Keratinocyte (primary cell): ENCODE measurements at regions not wholly inside any gene's neighbourhood (a gene's known extent, or its start where the extent isn't known, plus 50 kb on each side); places are given as distances from the start of the nearest gene placed in this dataset.

Experiments
- DNase-seq: peaks from one replicate; pipeline ENCODE4 v3.0.0-alpha.2; 2011; ENCODE audit warnings: low read depth, missing footprints, low spot score
- FAIRE-seq: peaks from 2 replicates; lab custom pipeline; 2011; peaks lifted over from hg19 to GRCh38; lab: Jason Lieb, UNC
- H2AFZ ChIP-seq: 2 replicates; pipeline ENCODE4 v1.6.0; 2012; ENCODE audit warnings: low read length, control low read depth, inconsistent platforms; ENCODE audit not compliant: control insufficient read depth
- H3K27ac ChIP-seq: 2 replicates; pipeline ENCODE4 v1.5.1; 2011; ENCODE audit warnings: low read length; ENCODE audit not compliant: control insufficient read depth, insufficient read depth
- H3K27me3 ChIP-seq: 3 replicates; pipeline ENCODE4 v1.6.0; 2011; ENCODE audit warnings: low read length; ENCODE audit not compliant: control insufficient read depth, insufficient read depth; ENCODE audit errors: extremely low read depth
- H3K36me3 ChIP-seq, 2 experiments: 2 replicates in 1 of 2; 3 replicates in 1 of 2; pipeline ENCODE4 v1.5.1; 2011; ENCODE audit warnings: low read length in 2 of 2, mild to moderate bottlenecking in 1 of 2; ENCODE audit not compliant: control insufficient read depth in 2 of 2, insufficient read depth in 2 of 2; ENCODE audit errors: extremely low read depth in 1 of 2
- H3K4me1 ChIP-seq: 3 replicates; pipeline ENCODE4 v1.5.1; 2011; ENCODE audit warnings: low read length; ENCODE audit not compliant: control insufficient read depth, insufficient read depth; ENCODE audit errors: extremely low read depth
- H3K4me2 ChIP-seq: 3 replicates; pipeline ENCODE4 v1.6.0; 2011; ENCODE audit warnings: low read depth, low read length; ENCODE audit not compliant: control insufficient read depth, insufficient read depth; ENCODE audit errors: extremely low read depth
- H3K4me3 ChIP-seq, 3 experiments: fragments of 200-600 bp in 1 of 3; sonication (generic) in 1 of 3; 2 replicates in 2 of 3; 3 replicates in 1 of 3; pipeline ENCODE4 v1.5.1; 2011 to 2016; ENCODE audit warnings: low read length in 3 of 3, mild to moderate bottlenecking in 3 of 3, control low read depth in 2 of 3, inconsistent platforms in 1 of 3, low read depth in 1 of 3, mixed read lengths in 1 of 3, mixed run types in 1 of 3, moderate library complexity in 1 of 3; ENCODE audit not compliant: control insufficient read depth in 2 of 3, insufficient read depth in 2 of 3; ENCODE audit errors: extremely low read depth in 1 of 3
- H3K79me2 ChIP-seq: 2 replicates; pipeline ENCODE4 v1.6.0; 2012; ENCODE audit warnings: low read length; ENCODE audit not compliant: control insufficient read depth, insufficient read depth
- H3K9ac ChIP-seq: 3 replicates; pipeline ENCODE4 v1.6.0; 2011; ENCODE audit warnings: low read length; ENCODE audit not compliant: control insufficient read depth, insufficient read depth; ENCODE audit errors: extremely low read depth
- H3K9me1 ChIP-seq: 3 replicates; pipeline ENCODE4 v1.6.0; 2011; ENCODE audit warnings: low read length; ENCODE audit not compliant: control insufficient read depth, insufficient read depth; ENCODE audit errors: extremely low read depth
- H3K9me3 ChIP-seq: 2 replicates; pipeline ENCODE4 v1.5.1; 2012; ENCODE audit warnings: low read depth, low read length; ENCODE audit not compliant: control insufficient read depth
- H4K20me1 ChIP-seq: 3 replicates; pipeline ENCODE4 v1.6.0; 2011; ENCODE audit warnings: low read length; ENCODE audit not compliant: control insufficient read depth, insufficient read depth; ENCODE audit errors: extremely low read depth
- CTCF ChIP-seq, 3 experiments: IDR thresholded peaks in 1 of 3; conservative IDR thresholded peaks in 1 of 3; optimal IDR thresholded peaks in 1 of 3; 2 replicates in 2 of 3; 3 replicates in 1 of 3; pipeline versions ENCODE3 to v1.5.1; 2011; ENCODE audit warnings: low read length in 3 of 3, mild to moderate bottlenecking in 3 of 3, moderate library complexity in 2 of 3, control low read depth in 1 of 3, inconsistent platforms in 1 of 3; ENCODE audit not compliant: insufficient read depth in 2 of 3; ENCODE audit errors: extremely low read depth in 1 of 3
- EZH2 ChIP-seq: IDR thresholded peaks from one replicate; pipeline ENCODE4 v1.6.1; 2012; ENCODE audit warnings: inconsistent platforms, mild to moderate bottlenecking, low read length, moderate library complexity
- dilution Hi-C: fragments of 300-500 bp; cut with MboI; formaldehyde crosslinking; loops from one replicate; pipeline ENCODE4 v1.7.0; 2020; ENCODE audit warnings: low sequenced_read_pairs; ENCODE audit not compliant: extremely low pct_ligation_motif_present

GRCh38 chr3:67196677-67197076, 198.6 kb downstream of the KBTBD8 start:
- Histone ChIP-seq H3K4me2 (no peak overlapping the region), H2AFZ (no peak overlapping the region), H3K27me3 (no peaks in the 10 kb centered on the region), H3K9ac (no peak overlapping the region), H3K9me3 (no peaks in the 10 kb centered on the region), H4K20me1 (no peaks in the 10 kb centered on the region), H3K9me1 (no peaks in the 10 kb centered on the region), H3K79me2 (no peaks in the 10 kb centered on the region), H3K27ac (no peak overlapping the region), H3K4me3 (no peak overlapping the region), H3K36me3 (no peaks in the 10 kb centered on the region), H3K4me1 (no peaks in the 10 kb centered on the region)
- TF ChIP-seq EZH2 (no peak), CTCF (optimal IDR thresholded peaks at IDR 0.05 in 1 of 3, IDR thresholded peaks at IDR 0.05 in 1 of 3, conservative IDR thresholded peaks at IDR 0.05 in 1 of 3; ENCODE audit: extremely low read depth in 1 of 3, insufficient read depth in 2 of 3, low read length in 3 of 3) (no peak)
- DNase-seq (no peak), FAIRE-seq (no peak)
- dilution Hi-C loops, result no loop called here

- H3K4me1 ChIP-seq, result no peaks in the 10 kb centered on the region
- DNase-seq, result no peak
- no peak overlapping the region for H3K9ac ChIP-seq
- no peak overlapping the region for H3K4me2 ChIP-seq
- dilution Hi-C loops, result no loop called here
- no peak overlapping the region for H3K4me3 ChIP-seq
- FAIRE-seq, result no peak
- H3K9me3 ChIP-seq, result no peaks in the 10 kb centered on the region
- no peak overlapping the region for H3K27ac ChIP-seq
- H3K36me3 ChIP-seq, result no peaks in the 10 kb centered on the region
- H4K20me1 ChIP-seq, result no peaks in the 10 kb centered on the region
- TF ChIP-seq EZH2 (no peak), CTCF (optimal IDR thresholded peaks at IDR 0.05 in 1 of 3, IDR thresholded peaks at IDR 0.05 in 1 of 3, conservative IDR thresholded peaks at IDR 0.05 in 1 of 3; ENCODE audit: extremely low read depth in 1 of 3, insufficient read depth in 2 of 3, low read length in 3 of 3) (no peak)
- H3K9me1 ChIP-seq, result no peaks in the 10 kb centered on the region
- H2AFZ ChIP-seq, result no peak overlapping the region
- no peaks in the 10 kb centered on the region for H3K27me3 ChIP-seq
- no peaks in the 10 kb centered on the region for H3K79me2 ChIP-seq
These were observed 200.3 kb downstream of the KBTBD8 start for GRCh38 chr3:67198374-67198773.
